Bronchial epithelial cell (primary cell): ENCODE measurements at regions not wholly inside any gene's neighbourhood (a gene's known extent, or its start where the extent isn't known, plus 50 kb on each side); places are given as distances from the start of the nearest gene placed in this dataset.

ENCODE experiments used
- DNase-seq: peaks from one replicate; pipeline ENCODE4 v3.0.0-alpha.2; 2010; ENCODE audit warnings: low read depth
- FAIRE-seq: peaks from 2 replicates; lab custom pipeline; 2011; peaks lifted over from hg19 to GRCh38; lab: Jason Lieb, UNC
- H3K27me3 ChIP-seq: 2 replicates; pipeline ENCODE4 v1.5.1; 2011; ENCODE audit warnings: low read length; ENCODE audit not compliant: control insufficient read depth, insufficient read depth
- H3K36me3 ChIP-seq: 2 replicates; pipeline ENCODE4 v1.5.1; 2011; ENCODE audit warnings: low read length; ENCODE audit not compliant: control insufficient read depth, insufficient read depth
- H3K4me3 ChIP-seq: 2 replicates; pipeline ENCODE4 v1.5.1; 2011; ENCODE audit warnings: mild to moderate bottlenecking, low read depth, low read length, control low read depth
- TF ChIP-seq, protein P1 (sequence below): IDR thresholded peaks from 2 replicates; pipeline ENCODE4 v1.5.1; 2011; ENCODE audit warnings: mild to moderate bottlenecking, moderate library complexity, low read length, control low read depth, inconsistent platforms; ENCODE audit not compliant: insufficient read depth, severe bottlenecking

DNA sequence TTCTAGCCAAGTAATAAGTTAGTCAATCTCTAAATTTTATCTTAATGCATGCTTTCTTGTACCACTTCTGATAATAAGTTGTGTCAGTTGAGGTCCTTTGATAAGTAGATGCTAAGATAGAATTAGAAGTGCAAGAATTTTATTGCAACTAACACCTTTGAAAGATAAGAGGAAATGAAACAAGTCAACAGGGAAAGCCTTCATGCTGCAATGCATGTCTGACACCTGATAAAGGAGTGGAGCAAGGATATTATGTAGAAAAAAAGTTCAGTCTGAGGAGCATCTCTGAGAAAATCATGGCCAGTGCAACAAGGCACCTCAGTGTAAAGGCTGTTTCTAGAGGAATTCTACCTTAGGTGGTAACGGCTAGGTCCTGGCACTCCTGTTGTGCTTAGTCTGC lies 210.7 kb upstream of the PPP1R2C start:
- no peak for FAIRE-seq
- TF ChIP-seq, protein P1, sequence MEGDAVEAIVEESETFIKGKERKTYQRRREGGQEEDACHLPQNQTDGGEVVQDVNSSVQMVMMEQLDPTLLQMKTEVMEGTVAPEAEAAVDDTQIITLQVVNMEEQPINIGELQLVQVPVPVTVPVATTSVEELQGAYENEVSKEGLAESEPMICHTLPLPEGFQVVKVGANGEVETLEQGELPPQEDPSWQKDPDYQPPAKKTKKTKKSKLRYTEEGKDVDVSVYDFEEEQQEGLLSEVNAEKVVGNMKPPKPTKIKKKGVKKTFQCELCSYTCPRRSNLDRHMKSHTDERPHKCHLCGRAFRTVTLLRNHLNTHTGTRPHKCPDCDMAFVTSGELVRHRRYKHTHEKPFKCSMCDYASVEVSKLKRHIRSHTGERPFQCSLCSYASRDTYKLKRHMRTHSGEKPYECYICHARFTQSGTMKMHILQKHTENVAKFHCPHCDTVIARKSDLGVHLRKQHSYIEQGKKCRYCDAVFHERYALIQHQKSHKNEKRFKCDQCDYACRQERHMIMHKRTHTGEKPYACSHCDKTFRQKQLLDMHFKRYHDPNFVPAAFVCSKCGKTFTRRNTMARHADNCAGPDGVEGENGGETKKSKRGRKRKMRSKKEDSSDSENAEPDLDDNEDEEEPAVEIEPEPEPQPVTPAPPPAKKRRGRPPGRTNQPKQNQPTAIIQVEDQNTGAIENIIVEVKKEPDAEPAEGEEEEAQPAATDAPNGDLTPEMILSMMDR: no peak
- Histone ChIP-seq H3K36me3 (no peaks in the 10 kb centered on the region), H3K27me3 (no peaks in the 10 kb centered on the region), H3K4me3 (no peak overlapping the region)
- no peak for DNase-seq

DNA sequence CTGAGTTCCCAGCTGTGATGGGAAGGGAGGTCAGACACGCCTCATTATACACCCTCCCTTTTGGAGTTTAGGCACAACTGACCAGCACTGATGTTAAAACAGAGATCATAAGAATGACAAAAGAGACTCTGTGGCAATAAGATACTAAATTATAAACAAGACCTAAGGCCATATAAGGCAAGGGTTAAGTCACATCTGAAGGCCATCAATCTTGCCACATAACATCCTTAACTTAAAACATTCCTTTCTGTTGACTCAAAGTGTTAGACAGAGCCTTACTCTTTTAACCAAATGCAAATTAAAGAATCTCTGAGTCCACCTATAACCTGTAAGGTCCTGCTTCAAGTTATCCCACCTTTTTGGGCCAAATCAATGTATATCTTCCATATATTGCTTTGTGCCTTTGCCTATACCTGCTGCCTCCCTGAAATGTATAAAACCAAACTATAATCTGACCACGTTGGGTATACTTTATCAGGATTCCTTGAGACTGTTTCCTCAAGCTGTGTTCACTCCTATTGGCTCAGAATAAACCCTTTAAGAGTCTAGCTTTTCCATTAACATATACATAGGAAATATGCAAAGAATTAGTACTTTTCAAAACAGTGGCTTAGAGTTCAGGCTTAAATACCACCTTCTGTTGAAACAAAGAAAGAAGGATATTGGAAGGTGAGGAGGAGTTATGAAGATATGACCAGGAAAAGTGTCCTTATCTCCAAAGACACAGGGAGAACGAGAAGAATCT lies 214.4 kb upstream of the PPP1R2C start:
- no peak overlapping the region for H3K4me3 ChIP-seq
- no peaks in the 10 kb centered on the region for H3K36me3 ChIP-seq
- no peak for FAIRE-seq
- no peaks in the 10 kb centered on the region for H3K27me3 ChIP-seq
- peak; percentile 53 for DNase-seq
- TF ChIP-seq, protein P1: no peak

DNA sequence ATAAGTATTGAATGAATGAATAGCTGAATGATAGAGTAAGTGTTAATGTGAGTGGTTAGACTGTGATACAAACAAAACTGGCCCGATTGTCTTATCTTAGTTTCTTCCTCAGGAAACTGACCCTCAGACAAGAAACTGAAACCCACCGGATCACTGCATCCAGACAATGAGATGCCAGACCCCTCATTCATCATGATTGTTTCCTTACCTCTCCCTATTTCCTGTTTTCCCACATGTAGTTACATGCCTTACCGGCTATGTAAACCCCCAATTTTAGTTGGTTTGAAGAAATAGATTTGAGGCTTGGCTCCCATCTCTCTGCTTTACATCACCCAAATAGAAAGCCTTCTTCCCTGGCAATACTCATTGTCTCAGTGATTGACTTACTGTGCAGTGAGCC lies 218.9 kb upstream of the PPP1R2C start:
- FAIRE-seq (no peak), DNase-seq (no peak)
- no peak overlapping the region for H3K4me3 ChIP-seq
- TF ChIP-seq, protein P1: no peak
- H3K36me3 ChIP-seq: no peaks in the 10 kb centered on the region
- no peaks in the 10 kb centered on the region for H3K27me3 ChIP-seq

DNA sequence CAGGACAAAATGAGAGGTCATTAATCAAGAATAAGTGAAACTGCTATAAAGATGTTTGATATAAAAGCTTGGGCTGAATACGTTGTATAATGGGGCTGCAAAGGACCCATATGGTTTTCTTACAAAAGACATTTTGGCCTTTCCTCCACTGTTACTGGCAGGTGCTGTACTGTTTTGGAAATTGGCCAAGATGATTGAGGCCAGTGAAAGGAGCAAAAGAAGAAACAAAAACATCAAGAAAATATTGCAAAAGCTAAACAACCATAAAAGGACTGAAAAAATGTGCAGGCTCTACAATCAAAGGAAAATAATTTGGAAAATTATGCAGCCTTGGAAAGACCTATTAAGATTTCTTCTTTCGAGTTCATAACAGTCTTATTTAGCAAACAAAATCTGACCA lies 222.2 kb upstream of the PPP1R2C start:
- no peak overlapping the region for H3K4me3 ChIP-seq
- H3K27me3 ChIP-seq: no peaks in the 10 kb centered on the region
- no peaks in the 10 kb centered on the region for H3K36me3 ChIP-seq
- TF ChIP-seq, protein P1: no peak
- FAIRE-seq: no peak
- DNase-seq: no peak

DNA sequence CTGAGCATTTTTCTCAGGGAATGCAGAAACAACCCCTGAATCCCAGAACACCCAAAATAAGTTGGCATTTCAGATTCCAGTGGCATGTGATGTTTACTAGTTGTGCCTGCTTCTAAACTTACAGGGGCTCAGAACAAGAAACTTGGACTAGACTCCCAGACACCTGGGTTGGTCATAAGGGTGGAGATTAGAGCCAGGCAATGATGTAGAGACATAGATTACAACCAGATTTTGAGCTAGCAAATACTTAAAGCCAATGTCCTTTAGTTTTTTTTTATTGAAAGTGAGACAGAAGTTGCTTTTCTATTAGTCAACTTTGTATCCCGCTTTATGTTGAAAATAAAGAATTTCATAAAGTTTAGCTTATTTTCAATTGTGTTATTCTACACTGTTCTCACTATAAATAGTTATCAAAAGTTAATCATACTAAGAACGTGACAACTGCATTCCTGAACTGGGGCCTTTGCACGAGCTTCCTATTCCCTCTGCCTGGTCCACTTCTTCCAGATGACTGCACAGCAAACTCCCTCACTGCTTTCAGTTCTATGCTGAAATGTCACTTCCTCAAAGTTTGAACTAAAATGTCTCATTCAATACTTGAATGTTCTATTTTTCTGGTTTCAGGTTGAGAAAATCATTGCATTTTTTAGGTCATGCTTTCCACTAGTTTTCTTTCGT lies 224.7 kb upstream of the PPP1R2C start:
- TF ChIP-seq, protein P1: no peak
- no peak overlapping the region for H3K4me3 ChIP-seq
- FAIRE-seq (no peak), DNase-seq (no peak)
- no peaks in the 10 kb centered on the region for H3K36me3 ChIP-seq
- no peaks in the 10 kb centered on the region for H3K27me3 ChIP-seq
